ENCODE measurements at regions not wholly inside any gene's neighbourhood (a gene's known extent, or its start where the extent isn't known, plus 50 kb on each side); places are given as distances from the start of the nearest gene placed in this dataset.

- H3K36me3 Mint-ChIP-seq (ENCODE audit: low read depth): no peaks in the 10 kb centered on the region
- H3K4me3 Mint-ChIP-seq: no peak overlapping the region
- no peaks in the 10 kb centered on the region for H3K4me1 Mint-ChIP-seq (ENCODE audit: low read depth)
- no peak overlapping the region for H3K27ac Mint-ChIP-seq
- peaks cover 9% of the 10 kb centered on the region for H3K27me3 Mint-ChIP-seq (ENCODE audit: low read depth)
- no peaks in the 10 kb centered on the region for H3K9me3 Mint-ChIP-seq
Observed at GRCh38 chr2:6755456-6755855, 110.3 kb downstream of the CMPK2 start.

- Mint-ChIP-seq H3K4me1 (ENCODE audit: low read depth) (no peaks in the 10 kb centered on the region), H3K36me3 (ENCODE audit: low read depth) (no peaks in the 10 kb centered on the region), H3K27ac (no peak overlapping the region), H3K27me3 (ENCODE audit: low read depth) (peaks cover 9% of the 10 kb centered on the region), H3K9me3 (no peaks in the 10 kb centered on the region), H3K4me3 (no peak overlapping the region)
Observed at GRCh38 chr2:6757215-6757614, 108.5 kb downstream of the CMPK2 start.

GRCh38 chr2:6759689-6760088 is 106.0 kb downstream of the CMPK2 start:
- no peaks in the 10 kb centered on the region for H3K9me3 Mint-ChIP-seq
- peaks cover 4% of the 10 kb centered on the region for H3K27me3 Mint-ChIP-seq (ENCODE audit: low read depth)
- no peaks in the 10 kb centered on the region for H3K36me3 Mint-ChIP-seq (ENCODE audit: low read depth)
- H3K4me3 Mint-ChIP-seq: no peak overlapping the region
- no peaks in the 10 kb centered on the region for H3K4me1 Mint-ChIP-seq (ENCODE audit: low read depth)
- H3K27ac Mint-ChIP-seq: no peak overlapping the region

GRCh38 chr2:6760132-6760531 is 105.6 kb downstream of the CMPK2 start:
- no peaks in the 10 kb centered on the region for H3K4me1 Mint-ChIP-seq (ENCODE audit: low read depth)

GRCh38 chr2:6764968-6765723 is 100.6 kb downstream of the CMPK2 start:
- Mint-ChIP-seq H3K4me1 (ENCODE audit: low read depth) (no peaks in the 10 kb centered on the region), H3K9me3 (no peaks in the 10 kb centered on the region), H3K36me3 (ENCODE audit: low read depth) (no peaks in the 10 kb centered on the region)

More at GRCh38 chr2:6760132-6760531, 105.6 kb downstream of the CMPK2 start:
- no peaks in the 10 kb centered on the region for H3K36me3 Mint-ChIP-seq (ENCODE audit: low read depth)
- H3K4me3 Mint-ChIP-seq: no peak overlapping the region
- H3K9me3 Mint-ChIP-seq: no peaks in the 10 kb centered on the region
- H3K27ac Mint-ChIP-seq: no peak overlapping the region
- H3K27me3 Mint-ChIP-seq (ENCODE audit: low read depth): peaks cover 4% of the 10 kb centered on the region

GRCh38 chr2:6769346-6769745 is 96.4 kb downstream of the CMPK2 start:
- H3K9me3 Mint-ChIP-seq: no peaks in the 10 kb centered on the region
- no peak overlapping the region for H3K27ac Mint-ChIP-seq
- H3K4me3 Mint-ChIP-seq: no peak overlapping the region
- no peaks in the 10 kb centered on the region for H3K4me1 Mint-ChIP-seq (ENCODE audit: low read depth)
- no peaks in the 10 kb centered on the region for H3K36me3 Mint-ChIP-seq (ENCODE audit: low read depth)
- H3K27me3 Mint-ChIP-seq (ENCODE audit: low read depth): peaks cover 19% of the 10 kb centered on the region

More at GRCh38 chr2:6764968-6765723, 100.6 kb downstream of the CMPK2 start:
- no peaks in the 10 kb centered on the region for H3K27me3 Mint-ChIP-seq (ENCODE audit: low read depth)
- no peak overlapping the region for H3K4me3 Mint-ChIP-seq
- no peak overlapping the region for H3K27ac Mint-ChIP-seq

- Mint-ChIP-seq H3K27ac (no peak overlapping the region), H3K27me3 (ENCODE audit: low read depth) (peaks cover 21% of the 10 kb centered on the region), H3K9me3 (no peaks in the 10 kb centered on the region), H3K4me3 (no peak overlapping the region), H3K36me3 (ENCODE audit: low read depth) (no peaks in the 10 kb centered on the region), H3K4me1 (ENCODE audit: low read depth) (no peaks in the 10 kb centered on the region)
Observed at GRCh38 chr2:6770006-6770405, 95.7 kb downstream of the CMPK2 start.

GRCh38 chr2:6771634-6772611 is 93.8 kb downstream of the CMPK2 start:
- peaks cover 21% of the 10 kb centered on the region for H3K27me3 Mint-ChIP-seq (ENCODE audit: low read depth)
- no peak overlapping the region for H3K4me3 Mint-ChIP-seq
- no peaks in the 10 kb centered on the region for H3K36me3 Mint-ChIP-seq (ENCODE audit: low read depth)
- no peaks in the 10 kb centered on the region for H3K9me3 Mint-ChIP-seq
- H3K27ac Mint-ChIP-seq: no peak overlapping the region
- no peaks in the 10 kb centered on the region for H3K4me1 Mint-ChIP-seq (ENCODE audit: low read depth)

GRCh38 chr2:6773007-6773693 is 92.6 kb downstream of the CMPK2 start:
- Mint-ChIP-seq H3K4me3 (no peak overlapping the region), H3K4me1 (ENCODE audit: low read depth) (no peaks in the 10 kb centered on the region)

GRCh38 chr2:6773694-6774044 is 92.0 kb downstream of the CMPK2 start:
- H3K4me1 Mint-ChIP-seq (ENCODE audit: low read depth): no peaks in the 10 kb centered on the region
- H3K27ac Mint-ChIP-seq: no peak overlapping the region
- H3K27me3 Mint-ChIP-seq (ENCODE audit: low read depth): peaks cover 21% of the 10 kb centered on the region
- no peaks in the 10 kb centered on the region for H3K36me3 Mint-ChIP-seq (ENCODE audit: low read depth)
- no peak overlapping the region for H3K4me3 Mint-ChIP-seq
- H3K9me3 Mint-ChIP-seq: no peaks in the 10 kb centered on the region

More at GRCh38 chr2:6773007-6773693, 92.6 kb downstream of the CMPK2 start:
- H3K27me3 Mint-ChIP-seq (ENCODE audit: low read depth): peaks cover 21% of the 10 kb centered on the region
- no peaks in the 10 kb centered on the region for H3K36me3 Mint-ChIP-seq (ENCODE audit: low read depth)
- no peak overlapping the region for H3K27ac Mint-ChIP-seq
- no peaks in the 10 kb centered on the region for H3K9me3 Mint-ChIP-seq

GRCh38 chr2:6776125-6776524 is 89.6 kb downstream of the CMPK2 start:
- Mint-ChIP-seq H3K4me1 (ENCODE audit: low read depth) (peaks cover 4% of the 10 kb centered on the region), H3K9me3 (no peaks in the 10 kb centered on the region), H3K27me3 (ENCODE audit: low read depth) (peaks cover 21% of the 10 kb centered on the region), H3K36me3 (ENCODE audit: low read depth) (no peaks in the 10 kb centered on the region), H3K4me3 (no peak overlapping the region), H3K27ac (no peak overlapping the region)

GRCh38 chr2:6777626-6778025 is 88.1 kb downstream of the CMPK2 start:
- H3K9me3 Mint-ChIP-seq: no peaks in the 10 kb centered on the region
- H3K36me3 Mint-ChIP-seq (ENCODE audit: low read depth): no peaks in the 10 kb centered on the region
- H3K27ac Mint-ChIP-seq: no peak overlapping the region
- peaks cover 5% of the 10 kb centered on the region for H3K4me1 Mint-ChIP-seq (ENCODE audit: low read depth)
- H3K4me3 Mint-ChIP-seq: no peak overlapping the region
- H3K27me3 Mint-ChIP-seq (ENCODE audit: low read depth): peaks cover 18% of the 10 kb centered on the region

GRCh38 chr2:6780765-6781274 is 84.9 kb downstream of the CMPK2 start:
- Mint-ChIP-seq H3K4me1 (ENCODE audit: low read depth) (peaks cover 5% of the 10 kb centered on the region), H3K4me3 (peak overlapping the region; percentile 40), H3K36me3 (ENCODE audit: low read depth) (no peaks in the 10 kb centered on the region), H3K27ac (peak overlapping the region; percentile 53), H3K9me3 (no peaks in the 10 kb centered on the region), H3K27me3 (ENCODE audit: low read depth) (no peaks in the 10 kb centered on the region)

- no peak overlapping the region for H3K4me3 Mint-ChIP-seq
- no peaks in the 10 kb centered on the region for H3K36me3 Mint-ChIP-seq (ENCODE audit: low read depth)
- no peaks in the 10 kb centered on the region for H3K9me3 Mint-ChIP-seq
- H3K27me3 Mint-ChIP-seq (ENCODE audit: low read depth): no peaks in the 10 kb centered on the region
- H3K27ac Mint-ChIP-seq: no peak overlapping the region
- H3K4me1 Mint-ChIP-seq (ENCODE audit: low read depth): peaks cover 5% of the 10 kb centered on the region
Observed at GRCh38 chr2:6782517-6783237, 83.0 kb downstream of the CMPK2 start.
